ENCODE measurements at regions not wholly inside any gene's neighbourhood (a gene's known extent, or its start where the extent isn't known, plus 50 kb on each side); places are given as distances from the start of the nearest gene placed in this dataset.

GRCh38 chr10:118537623-118538022 lies 57.8 kb downstream of the PRLHR start:
- DNase-seq (ENCODE audit: low spot score), result no peak

- no peak for DNase-seq (ENCODE audit: low spot score)
Observed at GRCh38 chr10:118534136-118534535, 61.3 kb downstream of the PRLHR start.

GRCh38 chr10:118531105-118531852 lies 64.2 kb downstream of the PRLHR start:
- DNase-seq (ENCODE audit: low spot score), result no peak

- no peak for DNase-seq (ENCODE audit: low spot score)
Observed at GRCh38 chr10:118528426-118528825, 67.0 kb downstream of the PRLHR start.

- no peak for DNase-seq (ENCODE audit: low spot score)
Observed at GRCh38 chr10:118523775-118524174, 71.7 kb downstream of the PRLHR start.

- peak; percentile 47 for DNase-seq (ENCODE audit: low spot score)
Observed at GRCh38 chr10:118522791-118523498, 72.5 kb downstream of the PRLHR start.

- DNase-seq (ENCODE audit: low spot score), result no peak
Observed at GRCh38 chr10:118521415-118522117, 73.9 kb downstream of the PRLHR start.

GRCh38 chr10:118520116-118520742 lies 75.2 kb downstream of the PRLHR start:
- DNase-seq (ENCODE audit: low spot score), result no peak

GRCh38 chr10:118518095-118518494 lies 77.4 kb downstream of the PRLHR start:
- no peak for DNase-seq (ENCODE audit: low spot score)

DNA sequence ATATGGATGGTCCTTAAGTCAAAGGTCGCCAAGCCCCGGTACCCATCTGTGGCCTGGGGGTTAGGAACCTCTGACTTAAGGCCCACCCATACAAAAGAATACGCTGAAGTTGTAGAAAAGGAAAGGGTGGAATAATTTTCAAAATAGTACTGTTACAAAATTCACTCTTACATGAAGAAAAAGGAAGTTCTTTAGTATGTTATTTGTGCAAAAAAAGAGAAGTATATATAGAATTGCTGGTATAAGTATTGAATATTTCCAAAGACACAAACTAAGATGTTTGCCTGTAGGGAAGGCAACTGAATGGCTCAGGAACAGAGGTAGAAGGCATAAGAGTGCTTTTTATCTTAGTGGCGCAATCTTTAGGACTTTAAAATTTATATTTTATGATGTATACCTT lies 78.7 kb downstream of the PRLHR start:
- no peak for DNase-seq (ENCODE audit: low spot score)

DNA sequence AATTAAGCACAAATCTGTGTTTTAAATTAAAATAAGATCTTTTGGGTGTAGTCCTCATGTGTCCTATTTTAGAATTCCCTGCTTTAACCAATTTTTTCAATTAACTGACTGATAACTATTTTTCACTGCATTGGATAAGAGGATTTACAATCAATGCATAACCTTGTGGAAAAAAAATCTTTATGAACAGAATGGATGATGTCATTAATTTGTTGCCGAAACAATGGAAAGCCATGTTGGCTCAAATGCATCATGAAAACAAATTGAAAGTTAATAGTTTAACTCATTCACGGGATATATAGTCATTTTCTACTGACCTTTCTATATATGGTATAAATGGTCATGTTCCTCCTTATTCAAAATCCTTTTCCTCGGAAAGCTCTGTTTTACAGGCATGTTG lies 82.3 kb downstream of the PRLHR start:
- no peak for DNase-seq (ENCODE audit: low spot score)

- no peak for DNase-seq (ENCODE audit: low spot score)
Observed at GRCh38 chr10:118511711-118512110, 83.7 kb downstream of the PRLHR start.

DNA sequence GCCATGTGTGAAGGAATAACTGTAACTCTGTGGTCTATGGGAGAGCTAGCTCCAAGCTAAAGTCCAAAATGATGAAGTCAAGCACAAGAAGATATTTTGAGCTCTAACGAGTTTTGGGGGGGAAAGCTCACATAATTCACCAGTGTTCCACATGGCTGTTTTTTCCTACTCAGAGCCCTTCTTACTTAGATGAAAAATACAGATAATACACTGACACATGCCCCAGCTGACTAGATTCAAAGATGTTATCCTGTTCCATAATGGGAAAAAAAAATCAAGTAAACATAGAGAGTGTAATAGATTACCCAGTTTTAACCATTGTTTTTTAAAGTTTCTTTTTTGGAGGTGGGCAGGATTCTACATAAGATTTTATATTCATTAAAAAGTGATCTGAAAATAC lies 86.6 kb downstream of the PRLHR start:
- no peak for DNase-seq (ENCODE audit: low spot score)

GRCh38 chr10:118508355-118508754 lies 87.1 kb downstream of the PRLHR start:
- DNase-seq (ENCODE audit: low spot score), result no peak

- no peak for DNase-seq (ENCODE audit: low spot score)
Observed at GRCh38 chr10:118506671-118507590, 88.5 kb downstream of the PRLHR start.

GRCh38 chr10:118505363-118505762 lies 90.1 kb downstream of the PRLHR start:
- DNase-seq (ENCODE audit: low spot score), result no peak

- peak; percentile 55 for DNase-seq (ENCODE audit: low spot score)
Observed at GRCh38 chr10:118504467-118505205, 90.8 kb downstream of the PRLHR start.

DNA sequence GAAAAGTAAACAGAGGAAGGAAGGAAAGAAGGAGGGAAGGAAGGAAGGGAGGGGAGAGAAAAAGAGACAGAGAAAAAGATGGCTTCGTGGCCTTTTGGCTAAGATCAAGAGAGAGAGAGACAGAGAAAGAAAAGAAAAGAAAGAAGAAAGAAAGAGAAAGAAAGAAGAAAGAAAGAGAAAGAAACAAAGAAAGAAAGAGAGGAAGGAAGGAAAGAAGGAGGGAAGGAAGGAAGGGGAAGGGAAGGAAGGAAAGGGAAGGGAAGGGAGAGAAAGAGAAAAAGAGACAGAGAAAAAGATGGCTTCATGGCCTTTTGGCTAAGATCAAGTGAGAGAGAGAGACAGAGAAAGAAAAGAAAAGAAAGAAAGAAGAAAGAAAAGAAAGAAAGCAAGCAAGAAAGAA lies 91.4 kb downstream of the PRLHR start:
- no peak for DNase-seq (ENCODE audit: low spot score)

DNA sequence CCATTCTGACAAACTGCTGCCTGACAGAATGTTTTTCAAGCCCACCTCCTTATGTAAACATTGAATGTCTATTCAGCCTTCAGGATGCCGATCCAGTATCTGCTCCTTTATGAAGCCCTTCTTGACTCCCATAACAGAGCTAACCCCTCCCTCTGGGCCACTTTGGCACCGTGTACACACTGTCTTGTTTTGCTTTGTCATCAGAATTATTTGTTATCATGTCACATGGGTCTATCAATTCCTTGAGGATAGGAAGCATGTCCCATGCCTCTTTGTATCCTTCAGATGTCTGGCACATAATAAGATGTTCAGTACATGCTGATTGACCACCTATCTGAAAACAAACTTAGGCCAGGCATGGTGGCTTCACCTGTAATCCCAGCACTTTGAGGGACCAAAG lies 92.3 kb downstream of the PRLHR start:
- DNase-seq (ENCODE audit: low spot score), result no peak

- peak; percentile 11 for DNase-seq (ENCODE audit: low spot score)
Observed at GRCh38 chr10:118501637-118502440, 93.6 kb downstream of the PRLHR start.

Data from iPS-NIHi11 (cell line).